Spleen (tissue), 11 donors: ENCODE measurements at regions not wholly inside any gene's neighbourhood (a gene's known extent, or its start where the extent isn't known, plus 50 kb on each side); places are given as distances from the start of the nearest gene placed in this dataset.

Source experiments
- DNase-seq: peaks from one replicate; pipeline ENCODE4 v3.0.0-alpha.2; 2020
- H3K27ac ChIP-seq, 8 donors: fragments of 200-600 bp; sonication (generic) in 7 of 8; 1 replicate in 4 of 8; 2 replicates in 4 of 8; pipeline versions ENCODE4 v1.5.0 to v1.8.0; 2016 to 2021; ENCODE audit warnings: inconsistent platforms in 4 of 8, mild to moderate bottlenecking in 4 of 8, moderate library complexity in 1 of 8
- H3K27me3 ChIP-seq, 7 donors: fragments of 200-600 bp; sonication (generic) in 6 of 7; replicated peaks in 1 of 7; 1 replicate in 4 of 7; 2 replicates in 3 of 7; pipeline versions ENCODE4 v1.5.0 to v1.8.0; 2016 to 2021; ENCODE audit warnings: inconsistent platforms in 3 of 7, mild to moderate bottlenecking in 1 of 7
- H3K36me3 ChIP-seq, 6 donors: fragments of 200-600 bp; sonication (generic) in 5 of 6; 1 replicate in 4 of 6; 2 replicates in 2 of 6; pipeline versions ENCODE4 v1.5.0 to v1.8.0; 2016 to 2021; ENCODE audit warnings: inconsistent platforms in 2 of 6
- H3K4me1 ChIP-seq, 6 donors: fragments of 200-600 bp; sonication (generic) in 5 of 6; 1 replicate in 3 of 6; 2 replicates in 3 of 6; pipeline versions ENCODE4 v1.5.0 to v1.8.0; 2016 to 2021; ENCODE audit warnings: inconsistent platforms in 3 of 6
- H3K4me3 ChIP-seq, 8 donors: fragments of 200-600 bp; sonication (generic) in 7 of 8; 1 replicate in 4 of 8; 2 replicates in 4 of 8; pipeline versions ENCODE4 v1.5.0 to v1.8.0; 2016 to 2021; ENCODE audit warnings: inconsistent platforms in 4 of 8, mild to moderate bottlenecking in 4 of 8, moderate library complexity in 2 of 8
- H3K9me3 ChIP-seq, 8 donors: fragments of 200-600 bp; sonication (generic) in 7 of 8; 1 replicate in 4 of 8; 2 replicates in 4 of 8; pipeline versions ENCODE4 v1.5.0 to v1.8.0; 2016 to 2021; ENCODE audit warnings: inconsistent platforms in 4 of 8
- CTCF ChIP-seq, 11 experiments: fragments of 200-600 bp in 7 of 11; fragments of 450-650 bp in 4 of 11; sonication (generic) in 4 of 11; IDR thresholded peaks in 8 of 11; conservative IDR thresholded peaks in 3 of 11; 1 replicate in 7 of 11; 2 replicates in 4 of 11; pipeline versions ENCODE4 v1.4.0 to v1.8.0; 2016 to 2021; ENCODE audit warnings: antibody characterized with exemption in 11 of 11, inconsistent platforms in 4 of 11, mild to moderate bottlenecking in 1 of 11
- POLR2A ChIP-seq, 3 donors: fragments of 450-650 bp; IDR thresholded peaks; one replicate each; pipeline ENCODE4 v1.5.1; 2017; ENCODE audit warnings: antibody characterized with exemption in 3 of 3, mild to moderate bottlenecking in 1 of 3
- POLR2AphosphoS5 ChIP-seq, 3 donors: sonication (generic); formaldehyde crosslinking; IDR thresholded peaks; one replicate each; pipeline ENCODE4 v1.5.1; 2017; ENCODE audit warnings: antibody characterized with exemption in 3 of 3
- WGBS, 5 donors: extraction: QIAGEN DNeasy Blood & Tissue Kit in 3 of 5; methylation state at CpG; one replicate each; pipeline versions ENCODE4 v1.1.5 to v1.1.7; 2013 to 2018; 5-methylcytosine and 5-hydroxymethylcytosine counted together
- intact Hi-C: fragments of 100-400 bp; cut with DNase I; formaldehyde crosslinking; loops from one replicate; pipeline ENCODE4 v1.15.0; 2023; ENCODE audit warnings: low total_unique reads
- donor health status: healthy with polysubstance abuse.
- donor health status: DM: no; HTN: no; CAD: no; lungs with moderate emphysema.
- donor health status: DM: no; HTN: no; CAD: no.
- donor health status: Bipolar disorder and iron deficiency.
- donor health status: healthy.
- donor health status: DM: no; HTN: no; CAD: no.
- donor health status: DM: yes; HTN: yes; CAD: no.

GRCh38 chr2:14358339-14358738 is 274.2 kb upstream of the LRATD1 start:
- 71 to 90% (median 84%) methylated on average over 5 of the region's 5 CpGs for WGBS, 5 donors
- DNase-seq = no peak

GRCh38 chr2:14358774-14359173 is 273.7 kb upstream of the LRATD1 start:
- Histone ChIP-seq H3K27me3 (no peaks in the 10 kb centered on the region), H3K4me3 (no peak overlapping the region), H3K4me1 (no peaks in the 10 kb centered on the region), H3K27ac (no peak overlapping the region), H3K36me3 (no peaks in the 10 kb centered on the region), H3K9me3 (peaks cover 0 to 3% (median 0%) of the 10 kb centered on the region in 8 donors)
- DNase-seq = no peak
- intact Hi-C loops = no loop called here
- 75 to 87% (median 77%) methylated on average over 6 of the region's 6 CpGs for WGBS, 5 donors
- TF ChIP-seq POLR2A (IDR thresholded peaks at IDR 0.05) = no peak
- no peak for TF ChIP-seq CTCF (IDR thresholded peaks at IDR 0.05 in 8 of 11, conservative IDR thresholded peaks at IDR 0.05 in 3 of 11)
- TF ChIP-seq POLR2AphosphoS5 (IDR thresholded peaks at IDR 0.05) = no peak

More at GRCh38 chr2:14358339-14358738, 274.2 kb upstream of the LRATD1 start:
- no peak overlapping the region for H3K27ac ChIP-seq
- H3K27me3 ChIP-seq = no peaks in the 10 kb centered on the region
- peaks cover 0 to 3% (median 0%) of the 10 kb centered on the region in 8 donors for H3K9me3 ChIP-seq
- H3K36me3 ChIP-seq = no peaks in the 10 kb centered on the region
- TF ChIP-seq POLR2AphosphoS5 (IDR thresholded peaks at IDR 0.05) (no peak), POLR2A (IDR thresholded peaks at IDR 0.05) (no peak), CTCF (IDR thresholded peaks at IDR 0.05 in 8 of 11, conservative IDR thresholded peaks at IDR 0.05 in 3 of 11) (no peak)
- intact Hi-C loops = no loop called here
- no peak overlapping the region for H3K4me3 ChIP-seq
- no peaks in the 10 kb centered on the region for H3K4me1 ChIP-seq

- intact Hi-C loops = no loop called here
- no peak for DNase-seq
Observed at GRCh38 chr2:14363137-14363536, 269.4 kb upstream of the LRATD1 start.

GRCh38 chr2:14363976-14364375 is 268.5 kb upstream of the LRATD1 start:
- TF ChIP-seq CTCF (IDR thresholded peaks at IDR 0.05 in 8 of 11, conservative IDR thresholded peaks at IDR 0.05 in 3 of 11) = no peak
- TF ChIP-seq POLR2AphosphoS5 (IDR thresholded peaks at IDR 0.05) = no peak
- no peak for TF ChIP-seq POLR2A (IDR thresholded peaks at IDR 0.05)
- no peak for DNase-seq
- Histone ChIP-seq H3K27me3 (no peaks in the 10 kb centered on the region), H3K4me3 (no peak overlapping the region), H3K36me3 (no peaks in the 10 kb centered on the region), H3K4me1 (no peaks in the 10 kb centered on the region), H3K27ac (no peak overlapping the region), H3K9me3 (peaks cover 0 to 12% (median 0%) of the 10 kb centered on the region in 8 donors)
- intact Hi-C loops = no loop called here
- 43 to 62% (median 48%) methylated on average over 3 of the region's 3 CpGs for WGBS, 5 donors

More at GRCh38 chr2:14363137-14363536, 269.4 kb upstream of the LRATD1 start:
- peaks cover 0 to 12% (median 0%) of the 10 kb centered on the region in 8 donors for H3K9me3 ChIP-seq
- no peak for TF ChIP-seq CTCF (IDR thresholded peaks at IDR 0.05 in 8 of 11, conservative IDR thresholded peaks at IDR 0.05 in 3 of 11)
- H3K27ac ChIP-seq = no peak overlapping the region
- no peak overlapping the region for H3K4me3 ChIP-seq
- H3K36me3 ChIP-seq = no peaks in the 10 kb centered on the region
- no peaks in the 10 kb centered on the region for H3K27me3 ChIP-seq
- 65 to 78% (median 66%) methylated on average over 4 of the region's 4 CpGs for WGBS, 5 donors
- H3K4me1 ChIP-seq = no peaks in the 10 kb centered on the region
